GM12872 (cell line): ENCODE measurements at regions not wholly inside any gene's neighbourhood (a gene's known extent, or its start where the extent isn't known, plus 50 kb on each side); places are given as distances from the start of the nearest gene placed in this dataset.

ENCODE experiments used
- TF ChIP-seq, protein P1 (sequence below): IDR thresholded peaks from 3 replicates; pipeline ENCODE4 v1.5.1; 2011; ENCODE audit warnings: low read depth, mild to moderate bottlenecking, low read length, moderate library complexity; ENCODE audit not compliant: insufficient read depth

- TF ChIP-seq, protein P1, sequence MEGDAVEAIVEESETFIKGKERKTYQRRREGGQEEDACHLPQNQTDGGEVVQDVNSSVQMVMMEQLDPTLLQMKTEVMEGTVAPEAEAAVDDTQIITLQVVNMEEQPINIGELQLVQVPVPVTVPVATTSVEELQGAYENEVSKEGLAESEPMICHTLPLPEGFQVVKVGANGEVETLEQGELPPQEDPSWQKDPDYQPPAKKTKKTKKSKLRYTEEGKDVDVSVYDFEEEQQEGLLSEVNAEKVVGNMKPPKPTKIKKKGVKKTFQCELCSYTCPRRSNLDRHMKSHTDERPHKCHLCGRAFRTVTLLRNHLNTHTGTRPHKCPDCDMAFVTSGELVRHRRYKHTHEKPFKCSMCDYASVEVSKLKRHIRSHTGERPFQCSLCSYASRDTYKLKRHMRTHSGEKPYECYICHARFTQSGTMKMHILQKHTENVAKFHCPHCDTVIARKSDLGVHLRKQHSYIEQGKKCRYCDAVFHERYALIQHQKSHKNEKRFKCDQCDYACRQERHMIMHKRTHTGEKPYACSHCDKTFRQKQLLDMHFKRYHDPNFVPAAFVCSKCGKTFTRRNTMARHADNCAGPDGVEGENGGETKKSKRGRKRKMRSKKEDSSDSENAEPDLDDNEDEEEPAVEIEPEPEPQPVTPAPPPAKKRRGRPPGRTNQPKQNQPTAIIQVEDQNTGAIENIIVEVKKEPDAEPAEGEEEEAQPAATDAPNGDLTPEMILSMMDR: no peak
Measured at GRCh38 chr21:43284238-43284637, 115.4 kb downstream of the CRYAA start.

- TF ChIP-seq, protein P1: no peak
Measured at GRCh38 chr21:43283136-43283924, 114.5 kb downstream of the CRYAA start.

- TF ChIP-seq, protein P1: no peak
Measured at GRCh38 chr21:43282358-43283120, 113.7 kb downstream of the CRYAA start.

- TF ChIP-seq, protein P1: no peak
Measured at GRCh38 chr21:43281661-43282357, 113.0 kb downstream of the CRYAA start.

DNA sequence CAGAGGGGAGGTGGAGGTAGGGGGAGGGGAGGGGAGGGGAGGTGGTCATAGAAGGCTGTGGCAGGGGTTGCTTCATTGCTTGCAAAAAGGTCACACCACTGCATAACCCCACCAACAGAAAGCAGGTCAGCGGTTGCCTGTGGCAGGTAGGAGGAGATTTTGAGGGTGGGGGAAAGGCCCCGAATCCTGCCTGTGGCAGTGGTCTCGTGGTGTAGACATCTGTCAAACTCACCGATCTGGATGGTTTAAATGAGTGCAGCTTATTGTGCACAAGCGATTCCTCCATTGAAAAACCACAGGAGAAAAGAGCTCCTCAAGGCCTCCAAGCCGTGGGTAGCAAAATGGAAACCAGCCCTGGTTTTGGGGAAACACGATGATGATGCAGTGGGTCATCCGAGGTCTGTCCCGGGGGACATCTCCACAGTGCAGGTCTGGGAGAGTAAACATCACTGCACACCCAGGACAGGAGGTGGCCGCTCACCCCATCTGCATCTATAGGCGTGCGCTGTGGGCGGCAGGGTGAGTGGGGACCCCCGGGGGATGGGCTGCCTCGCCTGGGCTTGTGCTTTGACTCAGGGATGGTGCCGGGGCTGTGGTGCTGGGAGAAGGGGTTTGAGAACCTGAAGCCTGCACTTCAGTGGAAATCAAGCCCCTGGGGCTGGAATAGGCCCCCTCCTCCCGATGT lies 112.3 kb downstream of the CRYAA start:
- TF ChIP-seq, protein P1: no peak

GRCh38 chr21:43279578-43279894 lies 110.7 kb downstream of the CRYAA start:
- TF ChIP-seq, protein P1: no peak
